PC-3 (cell line): ENCODE measurements at regions not wholly inside any gene's neighbourhood (a gene's known extent, or its start where the extent isn't known, plus 50 kb on each side); places are given as distances from the start of the nearest gene placed in this dataset.

Source experiments
- CTCF ChIP-seq: fragments of 300-600 bp; sonication (generic); conservative IDR thresholded peaks from 2 replicates; pipeline ENCODE4 v1.5.1; 2017; ENCODE audit warnings: antibody characterized with exemption, low read depth, mild to moderate bottlenecking, low read length
- EZH2 ChIP-seq: fragments of 300-600 bp; sonication (generic); IDR thresholded peaks from one replicate; pipeline ENCODE4 v1.6.1; 2017; ENCODE audit warnings: antibody characterized with exemption, mild to moderate bottlenecking, low read length; ENCODE audit not compliant: unreplicated experiment
- EZH2phosphoT487 ChIP-seq: fragments of 300-600 bp; sonication (generic); IDR thresholded peaks from 2 replicates; pipeline ENCODE4 v1.6.1; 2018; ENCODE audit warnings: mild to moderate bottlenecking, antibody characterized with exemption, low read length, borderline replicate concordance

GRCh38 chr11:45563171-45563570, 102.3 kb downstream of the CHST1 start:
- no peak for TF ChIP-seq CTCF
- no peak for TF ChIP-seq EZH2
- no peak for TF ChIP-seq EZH2phosphoT487
